Neural crest cell (in vitro differentiated cells): ENCODE measurements at regions not wholly inside any gene's neighbourhood (a gene's known extent, or its start where the extent isn't known, plus 50 kb on each side); places are given as distances from the start of the nearest gene placed in this dataset.
A peak's percentile ranks its signal among the peaks of the same experiment; 100 is the strongest.

Experiments
- DNase-seq: peaks from one replicate; pipeline ENCODE4 v3.0.0; 2021; ENCODE audit warnings: low read depth, mixed read lengths, low spot score
- H3K27ac Mint-ChIP-seq: one replicate; pipeline ENCODE4 v1.8.0; 2021; ENCODE audit warnings: mild to moderate bottlenecking, mixed read lengths; ENCODE audit not compliant: unreplicated experiment
- H3K27me3 Mint-ChIP-seq: 2 replicates; pipeline ENCODE4 v1.8.0; 2021; ENCODE audit warnings: low read depth, mild to moderate bottlenecking, mixed read lengths
- H3K36me3 Mint-ChIP-seq: 2 replicates; pipeline ENCODE4 v1.8.0; 2021; ENCODE audit warnings: low read depth, mild to moderate bottlenecking, mixed read lengths
- H3K4me1 Mint-ChIP-seq: 2 replicates; pipeline ENCODE4 v1.8.0; 2021; ENCODE audit warnings: mixed read lengths
- H3K4me3 Mint-ChIP-seq: one replicate; pipeline ENCODE4 v1.8.0; 2021; ENCODE audit warnings: mild to moderate bottlenecking, mixed read lengths
- H3K9me3 Mint-ChIP-seq: 2 replicates; pipeline ENCODE4 v1.8.0; 2021; ENCODE audit warnings: mixed read lengths
- TF ChIP-seq, protein P1 (sequence below): fragments of 200-600 bp; sonication (generic); conservative IDR thresholded peaks from 2 replicates; pipeline ENCODE4 v1.5.0; 2021; ENCODE audit warnings: antibody characterized with exemption, mild to moderate bottlenecking

DNA sequence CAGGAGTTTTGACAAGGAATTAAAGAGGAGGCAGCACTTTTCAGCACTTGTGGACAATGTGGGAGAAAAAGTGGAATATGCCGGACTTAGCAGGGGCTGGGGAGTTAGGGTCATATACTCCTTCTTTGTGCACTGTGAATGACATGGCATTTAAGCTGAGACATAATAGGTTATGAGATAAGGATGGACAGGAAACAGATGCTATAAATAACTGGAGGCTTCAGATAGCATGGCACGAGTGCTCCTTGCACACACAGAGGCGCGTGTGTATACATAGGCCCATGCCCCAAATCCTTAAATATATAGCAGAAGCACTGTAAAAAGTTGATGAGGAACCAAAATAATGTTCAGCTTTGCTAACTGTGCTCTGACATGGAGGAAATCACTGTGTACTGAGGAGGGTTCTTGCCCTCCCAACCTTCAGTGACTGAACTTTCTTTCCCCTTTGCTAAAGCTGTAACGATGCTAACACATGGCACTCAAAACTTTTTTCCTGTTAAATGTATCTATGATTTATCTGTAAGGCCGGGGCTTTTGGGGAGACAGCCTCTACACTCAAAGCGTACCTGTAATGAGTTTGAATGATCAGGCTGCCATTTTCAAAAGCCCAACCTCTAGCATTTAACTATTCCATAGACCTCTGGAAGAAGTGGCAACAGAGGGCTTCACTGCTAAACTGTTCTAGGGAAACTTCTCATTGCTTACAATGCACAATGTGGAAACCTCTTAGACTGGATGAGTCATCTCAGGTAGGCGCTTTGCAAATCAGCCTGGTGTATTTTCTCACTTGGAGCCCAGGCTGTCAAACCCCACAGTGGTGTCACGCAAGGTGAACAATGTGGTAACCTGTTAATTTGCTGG, 784.6 kb downstream of the NR2F2 start:
- peaks cover 18% of the 10 kb centered on the region for H3K4me1 Mint-ChIP-seq
- no peak overlapping the region for H3K4me3 Mint-ChIP-seq
- peaks cover 18% of the 10 kb centered on the region for H3K9me3 Mint-ChIP-seq
- DNase-seq, result no peak
- TF ChIP-seq, protein P1, sequence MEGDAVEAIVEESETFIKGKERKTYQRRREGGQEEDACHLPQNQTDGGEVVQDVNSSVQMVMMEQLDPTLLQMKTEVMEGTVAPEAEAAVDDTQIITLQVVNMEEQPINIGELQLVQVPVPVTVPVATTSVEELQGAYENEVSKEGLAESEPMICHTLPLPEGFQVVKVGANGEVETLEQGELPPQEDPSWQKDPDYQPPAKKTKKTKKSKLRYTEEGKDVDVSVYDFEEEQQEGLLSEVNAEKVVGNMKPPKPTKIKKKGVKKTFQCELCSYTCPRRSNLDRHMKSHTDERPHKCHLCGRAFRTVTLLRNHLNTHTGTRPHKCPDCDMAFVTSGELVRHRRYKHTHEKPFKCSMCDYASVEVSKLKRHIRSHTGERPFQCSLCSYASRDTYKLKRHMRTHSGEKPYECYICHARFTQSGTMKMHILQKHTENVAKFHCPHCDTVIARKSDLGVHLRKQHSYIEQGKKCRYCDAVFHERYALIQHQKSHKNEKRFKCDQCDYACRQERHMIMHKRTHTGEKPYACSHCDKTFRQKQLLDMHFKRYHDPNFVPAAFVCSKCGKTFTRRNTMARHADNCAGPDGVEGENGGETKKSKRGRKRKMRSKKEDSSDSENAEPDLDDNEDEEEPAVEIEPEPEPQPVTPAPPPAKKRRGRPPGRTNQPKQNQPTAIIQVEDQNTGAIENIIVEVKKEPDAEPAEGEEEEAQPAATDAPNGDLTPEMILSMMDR, result no peak
- H3K27ac Mint-ChIP-seq, result peak overlapping the region; percentile 95
- H3K36me3 Mint-ChIP-seq, result peaks cover 15% of the 10 kb centered on the region
- H3K27me3 Mint-ChIP-seq, result no peaks in the 10 kb centered on the region

DNA sequence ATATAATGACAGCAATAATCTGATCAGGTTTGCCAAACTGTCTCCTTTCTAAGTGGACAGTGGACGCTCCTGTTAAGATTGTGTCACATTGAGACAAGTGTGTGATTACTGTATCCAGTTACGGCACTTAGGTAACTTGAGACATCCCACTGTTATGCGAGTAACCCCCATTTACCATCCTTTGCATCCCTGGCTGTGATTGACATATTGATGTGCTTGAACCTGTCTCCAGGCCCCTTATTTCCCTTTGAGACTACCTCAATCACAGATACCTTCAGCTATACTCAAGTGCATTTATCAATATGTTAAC, 785.2 kb downstream of the NR2F2 start:
- Mint-ChIP-seq H3K4me1 (peaks cover 18% of the 10 kb centered on the region), H3K27me3 (no peaks in the 10 kb centered on the region), H3K4me3 (no peak overlapping the region), H3K9me3 (peaks cover 16% of the 10 kb centered on the region), H3K27ac (no peak overlapping the region), H3K36me3 (peaks cover 12% of the 10 kb centered on the region)
- DNase-seq, result no peak
- TF ChIP-seq, protein P1, result no peak

DNA sequence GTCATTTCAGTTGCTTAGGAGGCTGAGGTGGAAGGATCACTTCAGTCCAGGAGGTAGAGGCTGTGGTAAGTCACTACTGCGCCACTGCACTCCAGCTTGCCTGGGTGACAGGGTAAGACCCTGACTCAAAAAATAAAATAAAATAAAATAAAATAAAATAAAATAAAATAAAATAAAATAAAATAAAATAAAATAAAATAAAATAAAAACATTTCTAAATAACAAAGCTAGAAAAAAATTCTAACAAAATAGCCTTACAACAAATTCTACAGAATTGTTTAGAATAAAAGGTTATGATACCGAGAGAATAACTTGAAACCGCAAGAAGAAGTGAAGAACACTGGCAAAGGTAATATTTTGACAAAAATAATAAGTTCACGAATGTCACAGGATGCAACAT, 794.3 kb downstream of the NR2F2 start:
- Mint-ChIP-seq H3K4me1 (no peaks in the 10 kb centered on the region), H3K4me3 (no peak overlapping the region), H3K27me3 (no peaks in the 10 kb centered on the region), H3K9me3 (peaks cover 10% of the 10 kb centered on the region), H3K27ac (no peak overlapping the region), H3K36me3 (peaks cover 5% of the 10 kb centered on the region)
- DNase-seq, result no peak
- TF ChIP-seq, protein P1, result no peak

DNA sequence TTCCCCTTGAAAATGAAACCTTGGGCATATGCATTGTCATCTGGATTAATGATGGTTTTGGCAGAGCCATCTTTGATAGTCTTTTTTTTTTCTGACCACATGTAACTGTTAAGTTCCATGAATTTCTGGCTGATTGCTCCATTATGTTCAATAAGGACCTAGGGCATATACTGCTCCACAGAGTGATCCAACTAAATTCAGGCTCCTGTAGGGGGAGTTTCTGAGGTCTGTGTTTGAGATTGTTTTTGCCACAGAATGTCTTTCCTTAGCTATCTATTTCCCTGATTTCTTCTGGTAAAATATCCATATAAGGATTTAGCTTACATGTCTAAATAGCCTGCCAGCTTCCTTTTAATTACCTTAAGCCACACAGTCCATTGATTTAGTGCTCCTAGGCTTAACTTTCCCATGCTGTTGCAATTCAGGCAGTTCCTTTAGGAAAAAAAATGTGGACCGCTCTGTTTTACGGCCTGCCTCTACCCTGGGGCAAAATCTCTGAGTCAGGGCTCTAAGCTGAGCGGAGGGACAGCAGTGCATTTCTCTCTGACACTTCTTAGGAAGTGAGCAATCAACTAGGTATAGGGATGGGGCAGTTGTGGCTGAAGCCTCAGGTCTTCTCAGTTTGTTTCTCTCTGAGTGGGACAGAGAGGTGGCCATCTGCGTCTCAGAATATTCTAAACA, 796.2 kb downstream of the NR2F2 start:
- TF ChIP-seq, protein P1, result no peak
- Mint-ChIP-seq H3K36me3 (peaks cover 2% of the 10 kb centered on the region), H3K4me3 (no peak overlapping the region), H3K27ac (no peak overlapping the region), H3K4me1 (no peaks in the 10 kb centered on the region), H3K27me3 (no peaks in the 10 kb centered on the region), H3K9me3 (peaks cover 2% of the 10 kb centered on the region)
- no peak for DNase-seq

DNA sequence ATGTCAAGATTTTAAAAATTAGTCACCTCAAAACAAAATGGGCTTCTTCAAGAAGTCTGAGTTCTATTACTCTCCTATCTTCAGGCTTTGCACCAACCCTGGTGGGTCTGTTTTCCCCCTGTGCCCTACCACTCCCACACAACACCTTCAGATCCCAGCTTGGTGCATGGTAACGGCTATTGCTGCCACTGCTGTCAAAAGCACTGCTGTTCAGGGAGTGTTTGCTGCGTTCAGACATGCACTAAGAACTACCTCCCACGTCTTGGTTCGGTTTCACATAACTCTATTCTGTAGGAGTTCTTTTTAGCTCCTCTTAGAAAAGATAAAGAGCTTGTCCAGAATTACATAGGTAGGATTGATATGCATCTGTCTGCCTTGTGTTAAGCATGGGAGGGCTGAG, 799.2 kb downstream of the NR2F2 start:
- H3K27me3 Mint-ChIP-seq, result no peaks in the 10 kb centered on the region
- no peaks in the 10 kb centered on the region for H3K4me1 Mint-ChIP-seq
- no peak overlapping the region for H3K4me3 Mint-ChIP-seq
- peaks cover 11% of the 10 kb centered on the region for H3K9me3 Mint-ChIP-seq
- no peak overlapping the region for H3K27ac Mint-ChIP-seq
- TF ChIP-seq, protein P1, result no peak
- DNase-seq, result no peak
- H3K36me3 Mint-ChIP-seq, result peaks cover 3% of the 10 kb centered on the region
